Retinal pigment epithelial cell (primary cell): ENCODE measurements at regions not wholly inside any gene's neighbourhood (a gene's known extent, or its start where the extent isn't known, plus 50 kb on each side); places are given as distances from the start of the nearest gene placed in this dataset.

Experiments
- DNase-seq: peaks from one replicate; pipeline ENCODE4 v3.0.0-alpha.2; 2010; ENCODE audit warnings: low read depth
- H3K4me3 ChIP-seq: 2 replicates; pipeline ENCODE4 v1.5.1; 2011; ENCODE audit warnings: mild to moderate bottlenecking, low read length, control low read depth, moderate library complexity
- CTCF ChIP-seq: conservative IDR thresholded peaks from 2 replicates; pipeline ENCODE4 v1.5.1; 2011; ENCODE audit warnings: low read depth, low read length, control low read depth, inconsistent platforms

- DNase-seq: no peak
- no peak for TF ChIP-seq CTCF
Measured at GRCh38 chr2:5549771-5550170, 142.4 kb upstream of the SOX11 start.

DNA sequence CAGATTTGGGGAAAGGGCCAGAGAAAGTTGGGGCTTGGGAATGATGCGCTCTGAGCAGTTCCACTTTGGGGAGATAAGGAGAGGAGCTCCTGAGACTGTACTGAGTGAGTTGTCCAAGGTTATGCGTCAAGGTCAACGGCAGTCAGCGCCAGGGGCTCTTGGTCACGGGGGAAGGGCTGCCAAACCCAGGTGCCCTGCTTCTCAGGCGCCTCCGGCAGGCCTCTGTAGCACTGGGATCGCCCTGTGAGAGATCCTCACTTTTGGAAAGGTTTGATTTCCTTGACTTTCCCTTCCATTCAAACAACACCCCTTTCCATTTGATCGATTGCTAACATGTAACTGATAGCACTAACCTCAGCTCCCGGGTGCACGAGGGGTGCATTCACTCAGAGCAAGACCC, 136.5 kb upstream of the SOX11 start:
- H3K4me3 ChIP-seq: no peak overlapping the region
- no peak for DNase-seq
- no peak for TF ChIP-seq CTCF

More at GRCh38 chr2:5549771-5550170, 142.4 kb upstream of the SOX11 start:
- H3K4me3 ChIP-seq: no peak overlapping the region

GRCh38 chr2:5561006-5561405, 131.2 kb upstream of the SOX11 start:
- H3K4me3 ChIP-seq: no peak overlapping the region
- DNase-seq: no peak
- TF ChIP-seq CTCF: no peak

DNA sequence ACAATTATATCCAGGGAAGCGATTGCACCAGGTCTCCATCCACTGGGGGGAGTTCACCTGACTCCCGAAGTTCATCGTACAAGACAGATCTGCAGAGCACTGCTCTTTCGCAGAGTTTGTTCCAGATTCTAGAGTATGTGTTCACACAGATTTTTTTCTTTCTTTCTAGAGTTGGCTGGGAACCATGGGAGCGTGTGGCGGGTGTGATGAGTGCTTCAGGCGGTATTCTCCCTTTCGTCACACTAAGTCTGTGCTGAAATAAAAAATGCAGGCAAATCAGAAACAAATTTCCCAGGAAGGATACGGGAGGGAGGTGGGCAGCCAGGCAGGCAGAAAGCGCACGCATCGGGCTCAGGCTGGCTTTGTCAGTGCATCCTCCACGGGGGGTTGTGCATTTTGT, 129.8 kb upstream of the SOX11 start:
- H3K4me3 ChIP-seq: no peak overlapping the region
- TF ChIP-seq CTCF: no peak
- DNase-seq: no peak

DNA sequence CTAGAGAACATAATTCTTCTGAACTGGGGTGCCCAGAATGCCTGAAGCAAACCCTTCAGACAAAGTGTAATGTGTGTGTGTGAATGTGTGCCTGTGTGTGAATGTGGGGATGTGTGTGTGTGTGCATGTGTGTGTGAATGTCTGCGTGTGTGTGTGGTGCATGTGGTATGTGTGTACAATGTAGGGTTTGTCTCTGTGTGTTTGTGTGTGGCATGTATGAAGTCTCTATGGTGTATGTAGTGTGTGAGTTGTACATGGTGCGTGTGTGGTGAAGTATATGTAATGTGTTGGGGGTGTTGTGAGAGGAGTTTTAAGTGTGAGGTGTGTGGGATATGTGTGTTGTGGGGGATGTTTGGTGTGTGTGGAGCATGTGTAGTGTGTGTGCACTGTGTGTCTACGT, 129.3 kb upstream of the SOX11 start:
- DNase-seq: no peak
- H3K4me3 ChIP-seq: no peak overlapping the region
- no peak for TF ChIP-seq CTCF

DNA sequence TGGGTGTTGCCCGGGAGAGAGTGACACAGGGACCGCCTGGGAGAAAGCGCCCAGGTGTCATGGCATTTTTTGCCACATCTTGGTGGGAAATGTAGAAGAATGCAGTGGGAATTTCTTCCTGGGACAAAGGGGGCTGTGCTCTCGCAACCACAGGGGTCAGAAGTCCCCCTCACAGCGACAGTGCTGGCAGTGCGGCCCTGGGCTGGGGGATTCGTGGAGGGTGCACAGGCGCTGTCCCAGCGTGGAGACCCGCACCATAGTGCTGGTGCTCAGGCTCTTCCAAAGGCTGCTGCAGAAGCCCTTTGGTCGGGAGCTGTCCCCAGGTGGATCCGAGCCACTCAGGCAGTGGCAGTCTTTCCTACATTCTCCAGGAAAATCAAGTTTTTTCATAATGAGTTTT, 128.8 kb upstream of the SOX11 start:
- H3K4me3 ChIP-seq: no peak overlapping the region
- DNase-seq: no peak
- TF ChIP-seq CTCF: no peak

- TF ChIP-seq CTCF: no peak
- no peak overlapping the region for H3K4me3 ChIP-seq
- DNase-seq: no peak
Measured at GRCh38 chr2:5569256-5569655, 122.9 kb upstream of the SOX11 start.
